ENCODE measurements at regions not wholly inside any gene's neighbourhood (a gene's known extent, or its start where the extent isn't known, plus 50 kb on each side); places are given as distances from the start of the nearest gene placed in this dataset.

DNA sequence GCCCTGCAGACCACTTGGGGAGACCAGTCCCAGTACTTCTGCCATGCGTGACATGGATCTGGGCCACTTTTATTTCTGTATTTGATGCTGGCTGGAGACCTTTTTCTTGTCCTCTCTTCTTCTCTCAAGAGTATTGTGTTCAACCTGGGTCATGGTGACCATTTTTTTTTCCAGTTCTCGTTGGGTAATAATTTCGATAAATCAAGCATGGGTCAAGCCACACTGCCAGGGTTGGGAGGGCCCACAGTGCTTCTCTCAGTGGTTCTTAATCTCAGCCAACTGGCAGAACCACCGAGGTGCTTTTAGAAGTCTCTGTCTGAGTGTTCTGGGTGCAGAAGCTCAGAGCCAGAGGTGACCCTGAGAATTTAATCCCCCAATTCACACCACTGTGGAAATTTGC, 269.9 kb downstream of the SEC23IP start:
- 82 to 90% methylated on average over 4 of the region's 4 CpGs for WGBS, 2 donors
- Histone ChIP-seq H3K4me1 (no peaks in the 10 kb centered on the region), H3K36me3 (no peaks in the 10 kb centered on the region), H3K9me3 (no peaks in the 10 kb centered on the region), H3K4me3 (replicated peaks in 1 of 3) (no peak overlapping the region), H3K27ac (no peak overlapping the region), H3K27me3 (no peaks in the 10 kb centered on the region)
- DNase-seq: no peak
- intact Hi-C loops (cut with DNase I): no loop called here
- TF ChIP-seq POLR2A (IDR thresholded peaks at IDR 0.05): no peak
- TF ChIP-seq, protein P1, sequence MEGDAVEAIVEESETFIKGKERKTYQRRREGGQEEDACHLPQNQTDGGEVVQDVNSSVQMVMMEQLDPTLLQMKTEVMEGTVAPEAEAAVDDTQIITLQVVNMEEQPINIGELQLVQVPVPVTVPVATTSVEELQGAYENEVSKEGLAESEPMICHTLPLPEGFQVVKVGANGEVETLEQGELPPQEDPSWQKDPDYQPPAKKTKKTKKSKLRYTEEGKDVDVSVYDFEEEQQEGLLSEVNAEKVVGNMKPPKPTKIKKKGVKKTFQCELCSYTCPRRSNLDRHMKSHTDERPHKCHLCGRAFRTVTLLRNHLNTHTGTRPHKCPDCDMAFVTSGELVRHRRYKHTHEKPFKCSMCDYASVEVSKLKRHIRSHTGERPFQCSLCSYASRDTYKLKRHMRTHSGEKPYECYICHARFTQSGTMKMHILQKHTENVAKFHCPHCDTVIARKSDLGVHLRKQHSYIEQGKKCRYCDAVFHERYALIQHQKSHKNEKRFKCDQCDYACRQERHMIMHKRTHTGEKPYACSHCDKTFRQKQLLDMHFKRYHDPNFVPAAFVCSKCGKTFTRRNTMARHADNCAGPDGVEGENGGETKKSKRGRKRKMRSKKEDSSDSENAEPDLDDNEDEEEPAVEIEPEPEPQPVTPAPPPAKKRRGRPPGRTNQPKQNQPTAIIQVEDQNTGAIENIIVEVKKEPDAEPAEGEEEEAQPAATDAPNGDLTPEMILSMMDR (IDR thresholded peaks at IDR 0.05): no peak

DNA sequence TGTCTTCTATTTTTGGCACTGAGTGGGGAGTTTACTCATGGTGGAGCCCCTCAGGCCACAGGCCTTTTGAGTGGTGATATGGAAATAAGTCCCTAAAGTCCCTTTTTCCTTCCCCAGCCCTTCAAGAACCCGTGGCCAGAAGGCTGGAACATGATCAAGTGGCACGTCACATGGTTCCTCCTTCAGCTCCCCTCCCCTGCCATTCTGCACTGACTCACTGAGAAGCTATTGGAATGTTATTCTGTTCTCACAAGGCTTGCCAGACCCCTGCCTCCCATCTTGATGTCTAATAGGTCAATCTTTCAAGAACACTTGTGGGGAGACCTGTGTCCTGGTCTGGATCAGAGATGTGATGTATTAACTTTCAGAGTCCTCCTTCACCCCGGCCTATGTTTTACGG, 279.8 kb downstream of the SEC23IP start:
- no peaks in the 10 kb centered on the region for H3K4me1 ChIP-seq
- no peak for TF ChIP-seq POLR2A (IDR thresholded peaks at IDR 0.05)
- TF ChIP-seq, protein P1 (IDR thresholded peaks at IDR 0.05): no peak
- WGBS, 2 donors: 53% methylated on average over 4 of the region's 4 CpGs

DNA sequence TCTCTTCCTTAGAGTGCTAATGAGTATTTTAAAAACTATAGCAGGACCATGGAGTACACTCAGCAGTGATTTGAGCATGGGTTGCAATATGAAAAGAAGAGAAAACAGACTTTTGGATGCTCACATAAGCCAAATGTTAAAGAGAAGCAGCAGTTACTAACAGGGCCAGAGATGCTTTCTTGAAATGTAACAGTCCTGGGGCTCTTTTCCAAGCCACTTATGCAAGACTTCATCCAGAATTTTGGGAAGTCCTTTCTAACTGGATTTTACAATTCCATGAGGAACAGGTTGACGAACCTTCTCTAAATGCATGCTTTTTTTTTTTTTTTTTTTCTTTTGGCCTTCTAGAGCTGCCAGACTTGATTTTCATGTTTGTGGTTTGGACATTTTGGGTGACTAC, 282.0 kb downstream of the SEC23IP start:
- intact Hi-C loops (cut with DNase I): no loop called here
- H3K27me3 ChIP-seq: no peaks in the 10 kb centered on the region
- no peak overlapping the region for H3K27ac ChIP-seq
- no peaks in the 10 kb centered on the region for H3K9me3 ChIP-seq
- TF ChIP-seq, protein P1 (IDR thresholded peaks at IDR 0.05): no peak
- no peak for TF ChIP-seq POLR2A (IDR thresholded peaks at IDR 0.05)
- H3K4me3 ChIP-seq (replicated peaks in 1 of 3): no peak overlapping the region
- 28 to 40% methylated on average over 1 of the region's 1 CpG for WGBS, 2 donors
- H3K4me1 ChIP-seq: no peaks in the 10 kb centered on the region
- no peaks in the 10 kb centered on the region for H3K36me3 ChIP-seq
- no peak for DNase-seq

More for the DNA sequence above, 279.8 kb downstream of the SEC23IP start:
- no peaks in the 10 kb centered on the region for H3K27me3 ChIP-seq
- H3K4me3 ChIP-seq (replicated peaks in 1 of 3): no peak overlapping the region
- no peaks in the 10 kb centered on the region for H3K9me3 ChIP-seq
- intact Hi-C loops (cut with DNase I): no loop called here
- DNase-seq: no peak
- no peaks in the 10 kb centered on the region for H3K36me3 ChIP-seq
- H3K27ac ChIP-seq: no peak overlapping the region

DNA sequence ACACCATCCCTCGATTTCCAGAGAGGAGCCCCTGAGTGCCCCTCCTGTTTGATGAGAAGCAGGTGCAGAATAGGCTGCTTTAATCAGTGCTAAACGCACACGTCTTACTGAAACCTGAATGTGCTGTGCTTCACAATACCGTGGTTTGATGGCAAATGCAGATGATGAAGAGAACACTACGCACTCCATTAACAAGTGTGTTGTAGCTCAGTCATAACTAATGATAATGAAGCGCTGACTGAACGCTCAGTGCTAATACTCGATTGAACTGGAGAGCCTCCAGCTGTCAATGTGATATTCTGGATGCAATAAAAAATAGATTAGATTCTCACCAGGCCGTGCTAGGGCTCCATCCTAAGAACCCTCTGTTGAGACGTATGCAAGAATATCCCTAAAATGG, 279.7 kb upstream of the PLPP4 start:
- no peak overlapping the region for H3K4me3 ChIP-seq (replicated peaks in 1 of 3)
- intact Hi-C loops (cut with DNase I): no loop called here
- 82 to 85% methylated on average over 10 of the region's 10 CpGs for WGBS, 2 donors
- no peaks in the 10 kb centered on the region for H3K9me3 ChIP-seq
- no peak for TF ChIP-seq POLR2A (IDR thresholded peaks at IDR 0.05)
- TF ChIP-seq, protein P1 (IDR thresholded peaks at IDR 0.05): no peak
- no peaks in the 10 kb centered on the region for H3K27me3 ChIP-seq
- DNase-seq: no peak
- H3K4me1 ChIP-seq: no peaks in the 10 kb centered on the region
- H3K36me3 ChIP-seq: no peaks in the 10 kb centered on the region
- H3K27ac ChIP-seq: no peak overlapping the region

DNA sequence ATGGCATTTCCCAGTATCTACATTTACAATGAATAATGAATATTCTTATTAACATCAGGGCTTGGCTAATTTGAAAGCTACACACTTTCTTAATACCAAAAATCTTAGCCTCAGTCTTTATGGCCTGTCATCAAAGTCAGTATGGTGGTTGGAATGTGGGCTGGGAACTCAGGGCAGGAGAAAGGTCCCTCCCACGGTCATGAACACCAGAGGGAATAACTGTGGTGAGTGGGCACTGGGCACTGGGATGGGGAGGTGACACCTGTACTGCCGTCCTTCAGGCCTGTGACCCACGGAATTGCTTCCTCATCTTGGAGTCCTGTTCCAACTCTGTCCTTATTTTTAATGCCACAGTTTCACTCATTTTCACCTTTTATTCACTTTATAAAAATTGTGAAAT, 276.9 kb upstream of the PLPP4 start:
- Histone ChIP-seq H3K4me3 (replicated peaks in 1 of 3) (no peak overlapping the region), H3K9me3 (no peaks in the 10 kb centered on the region), H3K36me3 (no peaks in the 10 kb centered on the region), H3K27ac (no peak overlapping the region), H3K27me3 (no peaks in the 10 kb centered on the region), H3K4me1 (no peaks in the 10 kb centered on the region)
- intact Hi-C loops (cut with DNase I): no loop called here
- DNase-seq: no peak
- WGBS, 2 donors: 69 to 75% methylated on average over 3 of the region's 3 CpGs
- TF ChIP-seq POLR2A (IDR thresholded peaks at IDR 0.05): no peak
- TF ChIP-seq, protein P1 (IDR thresholded peaks at IDR 0.05): no peak

All from thyroid gland (tissue), 4 donors.